HG03060 (cell line): ENCODE measurements at regions not wholly inside any gene's neighbourhood (a gene's known extent, or its start where the extent isn't known, plus 50 kb on each side); places are given as distances from the start of the nearest gene placed in this dataset.

ENCODE experiments used
- ATAC-seq: cut with Tn5 transposase; IDR thresholded peaks from one replicate; pipeline ENCODE4 v1.9.1; 2021; ENCODE audit warnings: low read depth, moderate number of reproducible peaks; ENCODE audit not compliant: unreplicated experiment

GRCh38 chr12:103093499-103094106 lies 136.1 kb downstream of the ASCL1 start:
- no peak for ATAC-seq

DNA sequence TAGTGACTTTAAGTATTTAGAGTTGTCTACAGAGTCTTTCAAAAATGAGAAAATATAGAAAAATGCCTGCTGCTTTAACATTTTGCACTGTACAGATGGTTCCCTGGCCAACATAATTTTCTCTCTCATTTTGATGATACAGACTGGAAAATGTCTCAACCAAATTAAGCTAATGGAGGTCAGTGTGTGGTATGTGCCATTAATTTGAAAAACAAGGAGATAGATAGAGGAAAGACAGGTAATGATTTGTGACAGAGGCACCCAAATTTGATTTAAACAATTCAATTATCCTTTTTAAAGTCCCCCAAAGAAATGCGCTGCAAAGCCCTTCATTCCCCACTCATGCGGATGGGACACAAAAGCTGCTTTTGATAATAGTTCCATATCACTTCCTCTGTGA lies 140.0 kb downstream of the ASCL1 start:
- no peak for ATAC-seq

DNA sequence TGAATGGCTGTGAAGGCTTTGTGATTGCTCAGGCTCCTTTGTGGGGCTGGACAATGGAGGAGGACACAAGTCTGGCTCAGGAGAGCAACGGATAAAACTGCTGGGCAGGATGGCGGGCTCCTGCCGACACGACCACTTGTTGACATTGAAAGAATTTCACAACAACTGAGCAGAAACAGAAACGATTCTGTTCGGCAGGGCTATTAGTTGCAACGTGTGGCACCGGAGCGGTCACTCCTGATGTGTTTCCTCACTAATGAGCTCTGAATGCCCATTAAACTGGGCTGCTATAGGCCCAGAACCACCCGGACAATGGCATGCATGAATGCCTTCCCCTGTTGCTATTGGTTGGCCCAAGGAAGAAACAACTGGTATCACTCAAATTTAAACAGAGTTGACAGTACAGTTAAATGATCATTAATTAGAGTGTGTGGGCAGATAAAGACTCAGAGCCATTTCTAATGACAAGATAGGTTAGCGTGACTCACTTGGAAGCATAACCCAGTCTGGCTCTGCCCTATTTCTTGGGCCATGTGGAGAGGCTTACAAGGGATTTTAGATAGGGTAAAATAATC lies 142.9 kb downstream of the ASCL1 start:
- no peak for ATAC-seq

DNA sequence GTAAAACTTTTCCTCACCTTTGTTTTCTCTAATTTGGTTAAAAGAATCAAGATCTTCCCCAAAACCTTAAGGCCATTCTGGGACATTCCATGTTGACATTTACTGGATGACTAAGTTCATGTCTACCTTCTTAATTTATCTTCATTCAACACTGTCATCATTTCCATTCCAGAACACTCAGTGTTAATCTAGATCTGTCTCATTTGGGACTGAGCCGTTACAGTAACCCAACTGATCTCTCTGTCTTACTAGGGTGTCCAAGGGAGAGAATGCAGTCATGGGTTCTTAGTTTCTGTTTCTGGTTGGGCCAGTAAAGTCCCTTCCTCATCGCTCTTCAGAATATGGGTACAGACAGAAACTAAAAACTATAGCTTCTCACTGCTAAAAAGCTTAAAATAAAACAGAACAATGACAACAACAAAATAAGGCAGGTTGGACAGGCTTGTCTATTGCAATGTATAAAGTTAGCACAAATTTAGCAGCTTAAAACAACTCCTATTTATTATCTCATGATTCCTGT lies 144.8 kb downstream of the ASCL1 start:
- no peak for ATAC-seq

GRCh38 chr12:103105971-103106597 lies 148.6 kb downstream of the ASCL1 start:
- ATAC-seq = peak; percentile 72

- no peak for ATAC-seq
These were observed 152.4 kb downstream of the ASCL1 start for GRCh38 chr12:103109861-103110260.

DNA sequence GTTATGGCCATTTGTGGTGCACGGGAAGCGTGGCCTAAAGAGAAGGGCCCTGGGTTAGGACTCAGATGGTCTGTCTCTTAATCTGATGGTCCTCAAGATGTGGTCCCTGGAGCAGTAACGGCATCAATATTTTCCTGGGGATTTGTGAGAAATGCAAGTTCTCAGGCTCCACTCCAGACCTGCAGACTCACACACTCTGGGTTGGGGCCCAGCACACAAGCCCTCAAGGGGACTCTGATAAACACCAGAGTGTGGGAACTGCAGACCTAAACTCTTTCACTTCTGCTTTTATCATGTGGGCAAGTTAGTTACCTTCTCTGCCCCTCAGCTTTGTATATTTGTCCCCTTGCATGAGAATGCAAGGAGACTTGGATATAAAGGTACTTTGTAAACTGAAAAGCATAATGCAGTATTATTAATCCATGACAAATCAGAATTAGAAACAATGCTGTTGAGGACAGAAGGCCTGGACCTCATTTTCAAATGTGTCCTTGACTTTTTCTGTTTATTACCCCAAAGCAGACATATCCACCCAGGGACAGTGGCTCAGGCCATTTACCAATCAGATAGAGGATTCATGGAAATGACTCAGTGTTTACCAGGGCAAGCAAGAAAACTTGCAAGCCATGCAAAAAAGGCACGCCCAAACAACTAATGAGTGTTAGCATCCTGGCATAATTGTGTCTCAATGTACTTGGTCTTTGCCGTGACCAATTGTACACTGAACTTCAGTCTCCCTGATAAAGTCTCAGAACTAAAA lies 157.0 kb downstream of the ASCL1 start:
- peak; percentile 90 for ATAC-seq

DNA sequence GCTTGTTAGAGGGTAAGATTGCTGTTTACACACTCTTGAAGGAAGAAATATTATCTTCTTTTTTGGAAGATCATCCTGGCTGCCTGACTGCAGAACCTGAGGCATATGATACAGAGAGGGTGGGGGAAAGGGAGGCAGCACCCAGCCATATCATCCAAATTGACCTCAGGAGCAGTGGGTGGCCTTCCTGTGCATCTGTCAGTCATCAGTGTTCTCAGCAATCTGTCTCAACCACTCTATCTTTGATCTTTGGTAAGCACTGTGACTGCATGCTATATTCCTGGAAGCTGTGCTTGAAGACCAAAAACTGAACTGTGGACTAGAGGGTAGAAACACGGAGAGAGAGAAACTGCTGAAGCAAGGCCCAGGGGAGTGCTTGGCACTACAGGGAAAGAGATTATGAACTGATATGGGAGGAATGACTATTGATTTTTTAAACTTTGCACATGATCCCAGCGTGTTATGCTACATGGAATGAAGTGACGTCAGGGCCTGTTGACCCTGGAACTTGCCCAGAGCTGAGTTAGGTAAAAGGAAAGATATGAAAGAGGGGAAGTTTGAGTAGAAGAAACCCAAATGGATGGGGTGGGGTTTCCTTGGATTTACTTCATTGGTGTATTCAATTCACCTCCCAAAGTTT lies 171.5 kb downstream of the ASCL1 start:
- no peak for ATAC-seq

DNA sequence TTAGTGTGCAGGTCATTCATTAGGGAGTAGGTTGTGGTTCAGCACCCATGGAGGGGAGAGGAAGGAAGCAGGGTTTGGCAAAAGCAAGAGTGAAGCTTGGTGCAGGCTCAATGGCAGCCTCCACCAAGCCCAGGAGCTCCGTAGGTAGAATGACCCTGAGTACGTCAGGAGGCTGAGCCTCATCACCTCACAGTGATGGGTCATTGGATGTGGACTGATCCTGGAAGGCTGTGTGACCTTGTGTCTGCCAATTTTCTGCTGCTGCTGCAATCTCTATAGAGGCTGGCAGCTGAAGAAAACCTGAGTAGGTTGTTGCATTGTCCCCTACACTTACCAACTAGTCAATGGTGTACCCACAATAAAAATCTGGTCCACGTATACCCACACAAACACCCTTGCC lies 173.1 kb downstream of the ASCL1 start:
- ATAC-seq = no peak

GRCh38 chr12:103138538-103138937 lies 181.1 kb downstream of the ASCL1 start:
- no peak for ATAC-seq

GRCh38 chr12:103139876-103140275 lies 182.4 kb downstream of the ASCL1 start:
- ATAC-seq = no peak

- no peak for ATAC-seq
These were observed 182.8 kb downstream of the ASCL1 start for GRCh38 chr12:103140286-103140685.

DNA sequence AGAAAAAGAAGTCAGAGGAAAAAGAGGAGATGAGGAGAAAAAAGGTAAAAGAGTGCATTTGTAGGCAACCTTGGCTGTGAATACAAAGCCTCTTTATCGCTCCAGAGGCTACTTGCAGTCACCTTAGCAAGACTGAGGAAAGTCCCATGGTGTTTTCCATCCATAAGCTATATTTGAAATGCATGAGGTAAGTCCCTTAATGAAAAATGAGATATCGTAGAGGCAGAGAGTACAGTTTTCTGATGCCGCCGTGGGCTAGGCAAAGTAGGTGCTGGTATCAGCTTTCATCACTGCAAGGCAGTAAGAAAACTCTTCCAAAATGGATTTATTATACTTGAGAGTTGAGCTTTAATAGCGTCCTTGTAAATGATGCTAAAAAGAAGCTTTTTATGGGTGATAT lies 186.8 kb downstream of the ASCL1 start:
- no peak for ATAC-seq

- no peak for ATAC-seq
These were observed 203.1 kb downstream of the ASCL1 start for GRCh38 chr12:103160622-103161021.

DNA sequence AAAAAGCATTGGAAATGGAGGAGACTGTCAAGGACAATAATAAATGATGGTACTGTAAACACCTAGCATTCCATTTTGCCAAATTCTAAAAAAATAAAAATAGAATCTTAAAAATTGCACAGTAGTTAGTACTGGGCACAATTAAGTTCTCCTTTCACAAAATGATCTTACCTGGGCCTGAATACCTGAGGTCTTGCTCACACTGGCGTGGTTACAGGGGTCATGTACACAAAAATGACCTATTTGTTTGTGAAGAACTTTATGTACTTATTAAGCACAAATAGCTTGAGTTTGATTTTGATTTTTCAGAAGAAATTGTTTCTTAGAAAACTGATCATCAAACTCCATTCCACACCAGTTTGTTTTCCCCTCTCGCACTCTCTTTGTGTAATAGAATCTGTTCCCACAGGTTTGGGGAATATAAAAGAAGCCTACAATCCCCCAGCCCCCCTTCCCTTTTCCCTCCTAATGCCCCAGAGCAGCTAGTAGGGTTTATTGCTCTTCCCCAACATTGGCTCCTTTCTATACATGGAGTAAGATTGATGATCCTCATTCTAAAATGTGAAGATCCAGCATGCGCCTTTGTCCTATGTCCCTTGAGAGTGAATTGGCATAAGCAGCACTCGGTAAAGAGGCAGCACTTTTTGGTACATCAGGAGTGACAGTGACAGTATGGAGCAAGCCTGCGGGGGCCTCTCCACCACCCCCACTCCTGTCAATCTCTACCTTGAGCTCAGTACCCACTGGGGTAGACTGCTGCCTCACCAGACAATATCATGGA lies 204.3 kb downstream of the ASCL1 start:
- no peak for ATAC-seq

DNA sequence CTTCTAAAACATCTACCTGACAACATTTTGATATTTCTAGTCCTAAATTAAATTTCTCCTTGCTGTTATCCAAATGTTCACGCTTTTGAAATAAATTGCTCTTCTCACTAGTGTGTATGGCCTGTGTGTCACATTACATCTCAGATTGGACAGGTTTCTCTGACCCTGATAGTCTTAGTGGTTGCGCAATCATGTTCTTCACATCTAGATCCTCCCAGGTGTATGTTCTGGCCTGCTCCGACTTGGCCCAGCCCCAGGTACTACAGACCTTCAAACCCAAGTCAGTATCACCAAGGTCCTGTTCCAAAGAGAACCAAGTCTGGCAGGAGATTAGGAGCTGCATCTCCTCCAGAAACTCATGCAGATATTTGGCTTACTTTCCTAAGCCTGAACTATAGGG lies 209.5 kb downstream of the ASCL1 start:
- no peak for ATAC-seq

- ATAC-seq = no peak
These were observed 215.1 kb downstream of the ASCL1 start for GRCh38 chr12:103172447-103173112.

GRCh38 chr12:103175625-103176024 lies 218.2 kb downstream of the ASCL1 start:
- ATAC-seq = no peak

GRCh38 chr12:103177639-103178255 lies 220.3 kb downstream of the ASCL1 start:
- no peak for ATAC-seq
